RKO (cell line): ENCODE measurements at regions not wholly inside any gene's neighbourhood (a gene's known extent, or its start where the extent isn't known, plus 50 kb on each side); places are given as distances from the start of the nearest gene placed in this dataset.

Experiments used
- DNase-seq: peaks from one replicate; pipeline ENCODE4 v3.0.0-alpha.2; 2016; ENCODE audit warnings: low spot score

- DNase-seq = no peak
Observed at GRCh38 chr6:149150301-149150700, 167.2 kb upstream of the TAB2 start.

GRCh38 chr6:149150801-149151398 is 166.6 kb upstream of the TAB2 start:
- DNase-seq = no peak

- no peak for DNase-seq
Observed at GRCh38 chr6:149152521-149152920, 165.0 kb upstream of the TAB2 start.

- DNase-seq = no peak
Observed at GRCh38 chr6:149153100-149153499, 164.4 kb upstream of the TAB2 start.

GRCh38 chr6:149153693-149154092 is 163.8 kb upstream of the TAB2 start:
- no peak for DNase-seq

GRCh38 chr6:149154261-149154821 is 163.2 kb upstream of the TAB2 start:
- DNase-seq = no peak

GRCh38 chr6:149157126-149157525 is 160.4 kb upstream of the TAB2 start:
- DNase-seq = no peak

GRCh38 chr6:149158076-149158475 is 159.4 kb upstream of the TAB2 start:
- DNase-seq = no peak

GRCh38 chr6:149160943-149161342 is 156.6 kb upstream of the TAB2 start:
- DNase-seq = no peak

- DNase-seq = no peak
Observed at GRCh38 chr6:149162924-149163323, 154.6 kb upstream of the TAB2 start.

GRCh38 chr6:149164199-149164750 is 153.2 kb upstream of the TAB2 start:
- DNase-seq = no peak

GRCh38 chr6:149166336-149166735 is 151.2 kb upstream of the TAB2 start:
- no peak for DNase-seq

- DNase-seq = no peak
Observed at GRCh38 chr6:149166747-149167146, 150.8 kb upstream of the TAB2 start.

GRCh38 chr6:149168968-149169367 is 148.5 kb upstream of the TAB2 start:
- DNase-seq = no peak

GRCh38 chr6:149169761-149170511 is 147.6 kb upstream of the TAB2 start:
- no peak for DNase-seq

GRCh38 chr6:149170564-149171452 is 146.7 kb upstream of the TAB2 start:
- DNase-seq = no peak

GRCh38 chr6:149173222-149173621 is 144.3 kb upstream of the TAB2 start:
- DNase-seq = no peak

- no peak for DNase-seq
Observed at GRCh38 chr6:149174962-149175361, 142.6 kb upstream of the TAB2 start.

- no peak for DNase-seq
Observed at GRCh38 chr6:149176971-149177667, 140.4 kb upstream of the TAB2 start.

GRCh38 chr6:149179431-149179830 is 138.1 kb upstream of the TAB2 start:
- DNase-seq = no peak

- DNase-seq = no peak
Observed at GRCh38 chr6:149181304-149181703, 136.2 kb upstream of the TAB2 start.

- no peak for DNase-seq
Observed at GRCh38 chr6:149182262-149182661, 135.2 kb upstream of the TAB2 start.
